CD8-positive, alpha-beta memory T cell (primary cell): ENCODE measurements at regions not wholly inside any gene's neighbourhood (a gene's known extent, or its start where the extent isn't known, plus 50 kb on each side); places are given as distances from the start of the nearest gene placed in this dataset.

Experiments used
- CTCF ChIA-PET: fragments of 350-600 bp; sonication (Branson Sonifier 250); formaldehyde crosslinking; loops from one replicate; lab custom pipeline; 2021; ENCODE audit warnings: antibody characterized with exemption; lab: Charles Lee
- POLR2A ChIA-PET: fragments of 350-600 bp; sonication (Branson Sonifier 250); formaldehyde crosslinking; loops from one replicate; lab custom pipeline; 2021; ENCODE audit warnings: antibody characterized with exemption; lab: Charles Lee
- DNase-seq, 5 donors: peaks; one replicate each; pipeline versions ENCODE4 v3.0.0 to v3.0.0-alpha.2; 2020 to 2022; ENCODE audit warnings: mixed read lengths in 1 of 5
- H3K27ac ChIP-seq: one replicate; pipeline ENCODE4 v1.7.0; 2013; ENCODE audit warnings: low read depth, mild to moderate bottlenecking, low read length, moderate library complexity
- H3K27me3 ChIP-seq: 2 replicates; pipeline ENCODE4 v1.7.0; 2013; ENCODE audit warnings: low read length, mild to moderate bottlenecking; ENCODE audit not compliant: insufficient read depth, poor library complexity, severe bottlenecking
- H3K36me3 ChIP-seq: 2 replicates; pipeline ENCODE4 v1.7.0; 2013; ENCODE audit warnings: mild to moderate bottlenecking, low read length, moderate library complexity; ENCODE audit not compliant: insufficient read depth
- H3K4me1 ChIP-seq: 2 replicates; pipeline ENCODE4 v1.7.0; 2013; ENCODE audit warnings: mild to moderate bottlenecking, low read length, moderate library complexity; ENCODE audit not compliant: insufficient read depth
- H3K4me3 ChIP-seq: 2 replicates; pipeline ENCODE4 v1.7.0; 2013; ENCODE audit warnings: mild to moderate bottlenecking, low read length
- H3K9me3 ChIP-seq: 2 replicates; pipeline ENCODE4 v1.7.0; 2013; ENCODE audit warnings: mild to moderate bottlenecking, low read length
- H3K27ac Mint-ChIP-seq, 8 donors: one replicate each; pipeline ENCODE4 v1.8.0; 2020 to 2021; ENCODE audit warnings: mixed read lengths in 8 of 8, mild to moderate bottlenecking in 6 of 8, inconsistent platforms in 3 of 8, moderate library complexity in 3 of 8
- H3K27me3 Mint-ChIP-seq, 2 donors: one replicate each; pipeline ENCODE4 v1.8.0; 2020 to 2021; ENCODE audit warnings: mixed read lengths in 2 of 2, mild to moderate bottlenecking in 1 of 2, moderate library complexity in 1 of 2
- H3K36me3 Mint-ChIP-seq, 3 donors: one replicate each; pipeline ENCODE4 v1.8.0; 2020 to 2021; ENCODE audit warnings: mixed read lengths in 3 of 3, inconsistent platforms in 1 of 3, mild to moderate bottlenecking in 1 of 3
- H3K4me1 Mint-ChIP-seq, 3 donors: one replicate each; pipeline ENCODE4 v1.8.0; 2020 to 2021; ENCODE audit warnings: mixed read lengths in 3 of 3, inconsistent platforms in 1 of 3, mild to moderate bottlenecking in 1 of 3
- H3K4me3 Mint-ChIP-seq, 7 donors: one replicate each; pipeline ENCODE4 v1.8.0; 2020 to 2021; ENCODE audit warnings: mixed read lengths in 7 of 7, mild to moderate bottlenecking in 6 of 7, moderate library complexity in 4 of 7, inconsistent platforms in 2 of 7
- H3K9me3 Mint-ChIP-seq, 5 donors: one replicate each; pipeline ENCODE4 v1.8.0; 2020 to 2022; ENCODE audit warnings: mixed read lengths in 5 of 5, mild to moderate bottlenecking in 3 of 5, moderate library complexity in 2 of 5, inconsistent platforms in 1 of 5

GRCh38 chr21:38913120-38913892 is 107.6 kb downstream of the ETS2 start:
- H3K4me3 Mint-ChIP-seq, result peak overlapping the region in 1 of 7 donors; percentile 60
- no peaks in the 10 kb centered on the region for H3K9me3 ChIP-seq
- no peaks in the 10 kb centered on the region for H3K4me1 ChIP-seq
- no peaks in the 10 kb centered on the region for H3K9me3 Mint-ChIP-seq
- no peaks in the 10 kb centered on the region for H3K36me3 Mint-ChIP-seq
- DNase-seq, result no peak
- H3K27ac Mint-ChIP-seq, result no peak overlapping the region
- CTCF ChIA-PET, result no interaction called here
- peaks cover 11 to 19% of the 10 kb centered on the region in 2 donors for H3K27me3 Mint-ChIP-seq
- POLR2A ChIA-PET, result no interaction called here
- no peaks in the 10 kb centered on the region for H3K27me3 ChIP-seq
- H3K36me3 ChIP-seq, result no peaks in the 10 kb centered on the region
- H3K4me1 Mint-ChIP-seq, result no peaks in the 10 kb centered on the region
- no peak overlapping the region for H3K4me3 ChIP-seq
- H3K27ac ChIP-seq, result no peak overlapping the region

DNA sequence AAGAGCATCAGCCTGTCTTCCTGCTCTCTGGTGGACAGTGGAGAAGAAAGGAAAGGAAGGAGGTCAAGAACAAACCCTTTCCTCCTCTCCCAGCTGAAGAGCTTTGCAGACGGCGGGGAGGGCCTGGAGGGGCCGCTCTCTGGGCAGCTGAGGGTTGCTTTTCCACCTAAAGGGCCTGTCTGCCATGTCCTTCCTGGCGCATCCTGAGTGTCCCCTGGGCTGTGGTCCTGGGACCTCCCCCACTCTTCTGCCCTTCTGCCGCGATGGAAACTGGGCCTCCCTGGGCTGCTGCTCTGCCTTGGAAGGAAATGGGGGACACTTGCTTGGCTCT is 107.0 kb downstream of the ETS2 start:
- no peak overlapping the region for H3K4me3 ChIP-seq
- no peak for DNase-seq
- CTCF ChIA-PET, result no interaction called here
- H3K27me3 ChIP-seq, result no peaks in the 10 kb centered on the region
- Mint-ChIP-seq H3K27ac (no peak overlapping the region), H3K9me3 (no peaks in the 10 kb centered on the region), H3K36me3 (no peaks in the 10 kb centered on the region), H3K4me3 (no peak overlapping the region), H3K4me1 (no peaks in the 10 kb centered on the region), H3K27me3 (peaks cover 11 to 23% of the 10 kb centered on the region in 2 donors)
- H3K27ac ChIP-seq, result no peak overlapping the region
- H3K36me3 ChIP-seq, result no peaks in the 10 kb centered on the region
- no peaks in the 10 kb centered on the region for H3K4me1 ChIP-seq
- POLR2A ChIA-PET, result no interaction called here
- H3K9me3 ChIP-seq, result no peaks in the 10 kb centered on the region

DNA sequence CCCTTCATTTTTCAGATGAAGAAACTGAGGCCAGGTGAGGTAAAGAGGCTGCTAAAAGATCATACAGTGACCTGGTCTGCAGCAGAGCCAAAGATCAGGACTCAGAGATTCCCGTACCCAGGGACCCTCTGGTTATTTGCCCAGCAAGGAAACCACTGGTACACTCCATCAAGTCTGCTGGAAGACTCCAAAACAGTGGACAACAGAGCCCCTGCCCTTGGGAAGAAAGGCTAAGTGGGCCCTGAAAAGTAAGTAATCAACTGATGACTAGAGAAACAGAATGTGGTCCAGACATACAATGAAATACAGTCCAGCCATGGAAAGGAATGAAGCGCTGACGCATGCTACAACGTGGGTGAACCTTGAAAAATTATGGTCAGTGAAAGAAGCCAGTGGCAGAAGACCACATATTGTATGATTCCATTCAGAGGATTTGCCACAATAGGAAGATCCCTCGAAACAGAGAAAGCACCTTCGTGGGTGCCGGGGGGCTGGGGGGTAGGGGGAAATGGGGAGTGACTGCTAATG is 106.4 kb downstream of the ETS2 start:
- Mint-ChIP-seq H3K36me3 (no peaks in the 10 kb centered on the region), H3K4me1 (no peaks in the 10 kb centered on the region), H3K27ac (peak overlapping the region in 1 of 8 donors; percentile 30), H3K9me3 (no peaks in the 10 kb centered on the region), H3K4me3 (no peak overlapping the region), H3K27me3 (peaks cover 11 to 25% of the 10 kb centered on the region in 2 donors)
- Histone ChIP-seq H3K36me3 (no peaks in the 10 kb centered on the region), H3K27me3 (no peaks in the 10 kb centered on the region), H3K9me3 (no peaks in the 10 kb centered on the region), H3K4me3 (no peak overlapping the region), H3K4me1 (no peaks in the 10 kb centered on the region), H3K27ac (no peak overlapping the region)
- DNase-seq, result no peak
- CTCF ChIA-PET, result no interaction called here
- POLR2A ChIA-PET, result no interaction called here

GRCh38 chr21:38911484-38912101 is 105.9 kb downstream of the ETS2 start:
- H3K4me1 Mint-ChIP-seq, result no peaks in the 10 kb centered on the region
- no peak overlapping the region for H3K4me3 ChIP-seq
- ChIA-PET POLR2A (no interaction called here), CTCF (no interaction called here)
- DNase-seq, result no peak
- H3K9me3 ChIP-seq, result no peaks in the 10 kb centered on the region
- H3K27ac ChIP-seq, result no peak overlapping the region
- no peaks in the 10 kb centered on the region for H3K36me3 ChIP-seq
- no peak overlapping the region for H3K4me3 Mint-ChIP-seq
- H3K27me3 ChIP-seq, result no peaks in the 10 kb centered on the region
- H3K27ac Mint-ChIP-seq, result peak overlapping the region in 1 of 8 donors; percentile 30
- no peaks in the 10 kb centered on the region for H3K4me1 ChIP-seq
- H3K27me3 Mint-ChIP-seq, result peaks cover 12 to 22% of the 10 kb centered on the region in 2 donors
- H3K9me3 Mint-ChIP-seq, result no peaks in the 10 kb centered on the region
- H3K36me3 Mint-ChIP-seq, result no peaks in the 10 kb centered on the region

DNA sequence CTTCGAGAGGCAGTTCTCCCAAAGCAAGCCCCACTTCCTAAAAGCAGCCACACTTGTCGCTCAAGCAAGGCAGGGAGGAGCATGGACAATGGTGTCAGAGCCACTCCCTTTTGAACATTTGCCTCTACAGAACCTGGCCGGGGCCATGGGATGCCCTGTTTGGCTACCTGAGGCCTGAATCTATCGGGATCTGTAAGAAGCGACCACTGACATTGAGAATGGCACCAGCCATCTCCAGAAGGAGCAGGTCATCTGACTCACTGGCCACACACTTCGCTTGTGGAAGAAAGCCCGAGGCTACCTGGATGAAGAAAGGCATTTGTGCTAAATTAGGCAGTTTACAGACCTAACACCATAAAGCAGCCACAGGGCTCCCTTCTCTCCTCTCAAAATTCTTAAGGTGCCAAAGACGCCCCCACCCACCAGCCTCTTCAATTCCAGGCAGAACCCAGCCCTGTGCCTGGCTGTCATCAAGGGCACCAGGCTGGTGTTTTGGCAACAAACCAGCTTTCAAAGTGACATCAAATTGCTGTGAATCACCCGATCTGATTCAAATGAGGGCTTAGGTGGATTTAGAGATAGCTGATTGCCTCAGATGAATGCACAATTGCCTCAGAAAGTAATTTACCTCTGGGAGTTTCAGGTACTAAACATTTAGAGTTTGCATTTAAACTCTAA is 104.8 kb downstream of the ETS2 start:
- no peak overlapping the region for H3K4me3 ChIP-seq
- no peak for DNase-seq
- no peak overlapping the region for H3K4me3 Mint-ChIP-seq
- no peak overlapping the region for H3K27ac ChIP-seq
- no peaks in the 10 kb centered on the region for H3K9me3 Mint-ChIP-seq
- ChIA-PET POLR2A (no interaction called here), CTCF (no interaction called here)
- no peaks in the 10 kb centered on the region for H3K4me1 ChIP-seq
- H3K36me3 ChIP-seq, result no peaks in the 10 kb centered on the region
- H3K27me3 ChIP-seq, result no peaks in the 10 kb centered on the region
- H3K27ac Mint-ChIP-seq, result no peak overlapping the region
- peaks cover 13 to 17% of the 10 kb centered on the region in 2 donors for H3K27me3 Mint-ChIP-seq
- H3K9me3 ChIP-seq, result no peaks in the 10 kb centered on the region
- no peaks in the 10 kb centered on the region for H3K36me3 Mint-ChIP-seq
- H3K4me1 Mint-ChIP-seq, result no peaks in the 10 kb centered on the region

- DNase-seq, result no peak
- CTCF ChIA-PET, result no interaction called here
- H3K27ac ChIP-seq, result no peak overlapping the region
- no peaks in the 10 kb centered on the region for H3K4me1 ChIP-seq
- Mint-ChIP-seq H3K4me1 (no peaks in the 10 kb centered on the region), H3K36me3 (peaks cover 0 to 3% (median 0%) of the 10 kb centered on the region in 3 donors), H3K4me3 (no peak overlapping the region), H3K27me3 (peaks cover 13 to 17% of the 10 kb centered on the region in 2 donors), H3K27ac (no peak overlapping the region), H3K9me3 (peaks cover 0 to 2% (median 0%) of the 10 kb centered on the region in 5 donors)
- H3K36me3 ChIP-seq, result no peaks in the 10 kb centered on the region
- H3K4me3 ChIP-seq, result no peak overlapping the region
- POLR2A ChIA-PET, result no interaction called here
- H3K27me3 ChIP-seq, result no peaks in the 10 kb centered on the region
- H3K9me3 ChIP-seq, result no peaks in the 10 kb centered on the region
Measured at GRCh38 chr21:38909929-38910328, 104.2 kb downstream of the ETS2 start.

- H3K9me3 ChIP-seq, result no peaks in the 10 kb centered on the region
- H3K27ac ChIP-seq, result no peak overlapping the region
- no peak for DNase-seq
- H3K36me3 Mint-ChIP-seq, result peaks cover 0 to 3% (median 0%) of the 10 kb centered on the region in 3 donors
- no peaks in the 10 kb centered on the region for H3K36me3 ChIP-seq
- H3K4me3 Mint-ChIP-seq, result no peak overlapping the region
- no peaks in the 10 kb centered on the region for H3K4me1 ChIP-seq
- H3K9me3 Mint-ChIP-seq, result peaks cover 0 to 2% (median 0%) of the 10 kb centered on the region in 5 donors
- H3K27me3 Mint-ChIP-seq, result peaks cover 13 to 19% of the 10 kb centered on the region in 2 donors
- no peaks in the 10 kb centered on the region for H3K27me3 ChIP-seq
- no peak overlapping the region for H3K4me3 ChIP-seq
- H3K4me1 Mint-ChIP-seq, result no peaks in the 10 kb centered on the region
- H3K27ac Mint-ChIP-seq, result no peak overlapping the region
- ChIA-PET CTCF (no interaction called here), POLR2A (no interaction called here)
Measured at GRCh38 chr21:38909109-38909508, 103.4 kb downstream of the ETS2 start.

GRCh38 chr21:38908537-38908936 is 102.8 kb downstream of the ETS2 start:
- H3K27me3 Mint-ChIP-seq, result peaks cover 13 to 20% of the 10 kb centered on the region in 2 donors
- no peak overlapping the region for H3K27ac Mint-ChIP-seq
- H3K9me3 Mint-ChIP-seq, result peaks cover 0 to 2% (median 0%) of the 10 kb centered on the region in 5 donors
- H3K9me3 ChIP-seq, result no peaks in the 10 kb centered on the region
- ChIA-PET CTCF (no interaction called here), POLR2A (no interaction called here)
- no peak overlapping the region for H3K4me3 ChIP-seq
- no peak overlapping the region for H3K27ac ChIP-seq
- H3K36me3 Mint-ChIP-seq, result peaks cover 0 to 3% (median 0%) of the 10 kb centered on the region in 3 donors
- DNase-seq, result no peak
- no peaks in the 10 kb centered on the region for H3K27me3 ChIP-seq
- H3K4me1 Mint-ChIP-seq, result no peaks in the 10 kb centered on the region
- no peaks in the 10 kb centered on the region for H3K4me1 ChIP-seq
- H3K36me3 ChIP-seq, result no peaks in the 10 kb centered on the region
- H3K4me3 Mint-ChIP-seq, result no peak overlapping the region
